GM19397 (cell line): ENCODE measurements at regions not wholly inside any gene's neighbourhood (a gene's known extent, or its start where the extent isn't known, plus 50 kb on each side); places are given as distances from the start of the nearest gene placed in this dataset.

ENCODE experiments used
- ATAC-seq: cut with Tn5 transposase; IDR thresholded peaks from one replicate; pipeline ENCODE4 v1.9.1; 2021; ENCODE audit warnings: mild to moderate bottlenecking, moderate library complexity; ENCODE audit not compliant: unreplicated experiment

GRCh38 chr10:24091256-24091655 lies 117.7 kb upstream of the KIAA1217 start:
- no peak for ATAC-seq

GRCh38 chr10:24096281-24096680 lies 112.7 kb upstream of the KIAA1217 start:
- no peak for ATAC-seq

- no peak for ATAC-seq
These were observed 111.2 kb upstream of the KIAA1217 start for GRCh38 chr10:24097751-24098207.

GRCh38 chr10:24104895-24105294 lies 104.0 kb upstream of the KIAA1217 start:
- ATAC-seq: no peak

- ATAC-seq: no peak
These were observed 95.0 kb upstream of the KIAA1217 start for GRCh38 chr10:24113901-24114300.

- ATAC-seq: no peak
These were observed 94.4 kb upstream of the KIAA1217 start for GRCh38 chr10:24114556-24114955.

- no peak for ATAC-seq
These were observed 93.5 kb upstream of the KIAA1217 start for GRCh38 chr10:24115403-24115802.

GRCh38 chr10:24118246-24118645 lies 90.7 kb upstream of the KIAA1217 start:
- no peak for ATAC-seq

- no peak for ATAC-seq
These were observed 89.0 kb upstream of the KIAA1217 start for GRCh38 chr10:24119896-24120295.

GRCh38 chr10:24120646-24121045 lies 88.3 kb upstream of the KIAA1217 start:
- ATAC-seq: no peak

GRCh38 chr10:24127516-24127915 lies 81.4 kb upstream of the KIAA1217 start:
- ATAC-seq: no peak

GRCh38 chr10:24128066-24128730 lies 80.7 kb upstream of the KIAA1217 start:
- ATAC-seq: no peak

GRCh38 chr10:24132741-24133140 lies 76.2 kb upstream of the KIAA1217 start:
- ATAC-seq: no peak

GRCh38 chr10:24133835-24134234 lies 75.1 kb upstream of the KIAA1217 start:
- ATAC-seq: no peak

- ATAC-seq: no peak
These were observed 72.9 kb upstream of the KIAA1217 start for GRCh38 chr10:24136070-24136469.

GRCh38 chr10:24147321-24147720 lies 61.6 kb upstream of the KIAA1217 start:
- ATAC-seq: no peak

- ATAC-seq: no peak
These were observed 59.3 kb upstream of the KIAA1217 start for GRCh38 chr10:24149640-24150039.

- no peak for ATAC-seq
These were observed 58.1 kb upstream of the KIAA1217 start for GRCh38 chr10:24150853-24151252.

- no peak for ATAC-seq
These were observed 56.7 kb upstream of the KIAA1217 start for GRCh38 chr10:24152270-24152669.

- no peak for ATAC-seq
These were observed 55.9 kb upstream of the KIAA1217 start for GRCh38 chr10:24153031-24153430.

GRCh38 chr10:24153537-24153936 lies 55.4 kb upstream of the KIAA1217 start:
- no peak for ATAC-seq

GRCh38 chr10:24156686-24157085 lies 52.3 kb upstream of the KIAA1217 start:
- no peak for ATAC-seq

GRCh38 chr10:24157567-24157966 lies 51.4 kb upstream of the KIAA1217 start:
- ATAC-seq: no peak
